Cardiac fibroblast (primary cell): ENCODE measurements at regions not wholly inside any gene's neighbourhood (a gene's known extent, or its start where the extent isn't known, plus 50 kb on each side); places are given as distances from the start of the nearest gene placed in this dataset.
A peak's percentile ranks its signal among the peaks of the same experiment; 100 is the strongest.
"Not testable (repeated sequence)": the region's sequence is repeated elsewhere in the genome, so short reads cannot be mapped to it uniquely, and the experiment has no call there.

Experiments used
- DNase-seq, 2 donors: peaks; one replicate each; pipeline versions ENCODE4 v3.0.0 to v3.0.0-alpha.2; 2010; ENCODE audit warnings: low read depth in 2 of 2
- H3K4me3 ChIP-seq, 2 donors: replicated peaks in 1 of 2; 1 replicate in 1 of 2; 2 replicates in 1 of 2; pipeline ENCODE4 v1.5.1; 2011; ENCODE audit warnings: low read depth in 2 of 2, low read length in 2 of 2, mild to moderate bottlenecking in 2 of 2, moderate library complexity in 1 of 2
- TF ChIP-seq, protein P1 (sequence below): IDR thresholded peaks from one replicate; pipeline ENCODE4 v1.5.1; 2011; ENCODE audit warnings: low read depth, mild to moderate bottlenecking, low read length, inconsistent platforms

DNA sequence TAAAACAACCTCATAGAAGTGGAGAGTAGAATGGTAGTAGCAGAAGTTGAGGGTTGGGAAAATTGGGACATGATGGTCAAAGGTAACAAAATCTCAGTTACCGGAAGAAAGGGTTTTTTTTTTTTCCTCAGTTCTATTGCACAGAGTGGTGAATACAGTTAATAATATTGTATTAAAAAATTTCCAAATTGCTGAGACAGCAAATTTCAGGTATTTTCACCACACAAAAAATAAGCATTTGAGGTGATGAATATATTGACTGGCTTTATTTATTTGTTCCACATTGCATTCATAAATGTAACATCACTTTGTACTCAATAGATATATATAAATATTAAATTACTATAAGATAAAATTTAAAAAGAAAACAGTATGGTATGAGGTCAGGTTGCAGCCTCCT is 373.8 kb downstream of the ETV1 start:
- TF ChIP-seq, protein P1, sequence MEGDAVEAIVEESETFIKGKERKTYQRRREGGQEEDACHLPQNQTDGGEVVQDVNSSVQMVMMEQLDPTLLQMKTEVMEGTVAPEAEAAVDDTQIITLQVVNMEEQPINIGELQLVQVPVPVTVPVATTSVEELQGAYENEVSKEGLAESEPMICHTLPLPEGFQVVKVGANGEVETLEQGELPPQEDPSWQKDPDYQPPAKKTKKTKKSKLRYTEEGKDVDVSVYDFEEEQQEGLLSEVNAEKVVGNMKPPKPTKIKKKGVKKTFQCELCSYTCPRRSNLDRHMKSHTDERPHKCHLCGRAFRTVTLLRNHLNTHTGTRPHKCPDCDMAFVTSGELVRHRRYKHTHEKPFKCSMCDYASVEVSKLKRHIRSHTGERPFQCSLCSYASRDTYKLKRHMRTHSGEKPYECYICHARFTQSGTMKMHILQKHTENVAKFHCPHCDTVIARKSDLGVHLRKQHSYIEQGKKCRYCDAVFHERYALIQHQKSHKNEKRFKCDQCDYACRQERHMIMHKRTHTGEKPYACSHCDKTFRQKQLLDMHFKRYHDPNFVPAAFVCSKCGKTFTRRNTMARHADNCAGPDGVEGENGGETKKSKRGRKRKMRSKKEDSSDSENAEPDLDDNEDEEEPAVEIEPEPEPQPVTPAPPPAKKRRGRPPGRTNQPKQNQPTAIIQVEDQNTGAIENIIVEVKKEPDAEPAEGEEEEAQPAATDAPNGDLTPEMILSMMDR: no peak
- no peak overlapping the region for H3K4me3 ChIP-seq
- no peak for DNase-seq

DNA sequence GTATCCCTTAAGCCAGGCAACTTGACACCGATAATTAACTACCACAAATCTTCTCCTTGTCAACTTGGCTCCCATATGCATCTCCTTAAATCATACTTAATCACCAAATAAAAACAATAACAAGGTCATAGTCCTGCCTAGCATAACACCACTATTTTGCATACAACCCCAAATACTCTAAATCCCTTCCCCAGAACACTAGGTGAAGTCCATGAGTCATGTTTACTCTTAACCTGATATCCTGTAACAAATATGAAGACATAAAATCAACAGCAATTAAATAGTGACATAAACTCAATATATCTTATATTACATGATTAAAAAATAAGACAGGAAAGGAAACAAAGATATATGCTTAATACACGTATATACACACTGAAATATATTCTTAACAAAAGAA is 362.0 kb downstream of the ETV1 start:
- no peak overlapping the region for H3K4me3 ChIP-seq
- DNase-seq: no peak
- TF ChIP-seq, protein P1: no peak

DNA sequence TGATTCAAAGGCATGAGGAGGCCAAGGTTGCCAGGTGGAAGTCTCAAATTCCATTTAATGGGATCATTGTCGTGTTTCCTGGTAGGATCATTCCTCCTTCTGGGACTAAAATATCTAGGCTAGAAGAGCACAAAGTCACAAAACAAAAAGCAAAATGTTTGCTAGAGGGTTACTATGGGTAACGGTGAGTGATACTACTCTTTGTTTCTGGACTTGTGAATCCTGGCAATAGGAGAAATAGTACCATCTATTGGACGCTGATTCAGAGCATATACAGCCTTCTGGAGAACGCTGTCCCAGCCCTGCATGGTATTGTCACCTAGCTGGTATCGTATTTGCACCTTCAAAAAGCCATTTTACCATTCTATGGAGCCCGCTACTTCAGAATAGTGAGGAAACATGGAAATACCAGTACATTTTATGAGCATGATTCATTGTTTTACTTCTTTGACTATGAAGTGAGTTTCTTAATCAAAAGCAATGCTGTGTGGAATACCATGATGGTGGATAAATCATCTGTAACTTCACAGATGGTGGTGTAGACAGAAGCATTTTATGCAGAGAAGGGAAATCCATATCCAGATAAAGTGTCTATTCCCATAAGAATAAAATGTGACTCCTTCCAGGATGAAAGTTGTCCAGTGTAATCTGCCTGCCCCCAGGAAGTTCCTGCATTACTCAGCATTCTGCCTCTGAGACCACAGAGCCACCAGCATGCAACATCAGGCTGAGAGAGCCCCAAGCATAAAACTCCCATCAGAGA is 361.0 kb downstream of the ETV1 start:
- TF ChIP-seq, protein P1: no peak
- peak; percentile 2 to 76 for DNase-seq

DNA sequence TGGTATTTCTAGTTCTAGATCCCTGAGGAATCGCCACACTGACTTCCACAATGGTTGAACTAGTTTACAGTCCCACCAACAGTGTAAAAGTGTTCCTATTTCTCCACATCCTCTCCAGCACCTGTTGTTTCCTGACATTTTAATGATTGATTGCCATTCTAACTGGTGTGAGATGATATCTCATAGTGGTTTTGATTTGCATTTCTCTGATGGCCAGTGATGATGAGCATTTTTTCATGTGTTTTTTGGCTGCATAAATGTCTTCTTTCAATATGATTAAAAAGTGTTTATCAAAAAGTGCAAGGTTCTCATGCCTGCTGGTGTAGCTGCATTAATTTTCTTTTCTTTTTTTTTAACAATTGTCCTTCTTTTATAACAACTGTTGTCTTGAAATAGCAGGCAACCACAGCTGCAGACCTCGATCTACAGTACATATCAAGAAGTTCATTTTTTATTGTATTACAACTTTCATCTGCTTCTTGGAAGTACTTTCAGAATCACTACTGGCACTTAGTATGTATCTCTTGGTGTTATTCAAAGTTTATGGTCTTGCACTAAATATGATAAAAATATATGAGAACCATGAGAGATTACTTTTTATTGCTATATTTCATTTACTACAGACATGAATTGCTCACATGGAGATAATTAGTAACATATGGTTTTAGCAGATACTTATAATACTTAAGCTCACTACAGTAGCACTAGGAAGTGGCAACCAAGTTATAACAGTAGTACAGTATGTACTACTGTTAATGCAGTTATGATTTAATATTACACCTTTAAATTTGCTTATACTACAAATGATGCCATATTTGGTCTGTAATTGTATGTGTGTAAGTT is 358.0 kb downstream of the ETV1 start:
- not testable (repeated sequence) for H3K4me3 ChIP-seq, DNase-seq

More for the DNA sequence above, 361.0 kb downstream of the ETV1 start:
- no peak overlapping the region for H3K4me3 ChIP-seq

DNA sequence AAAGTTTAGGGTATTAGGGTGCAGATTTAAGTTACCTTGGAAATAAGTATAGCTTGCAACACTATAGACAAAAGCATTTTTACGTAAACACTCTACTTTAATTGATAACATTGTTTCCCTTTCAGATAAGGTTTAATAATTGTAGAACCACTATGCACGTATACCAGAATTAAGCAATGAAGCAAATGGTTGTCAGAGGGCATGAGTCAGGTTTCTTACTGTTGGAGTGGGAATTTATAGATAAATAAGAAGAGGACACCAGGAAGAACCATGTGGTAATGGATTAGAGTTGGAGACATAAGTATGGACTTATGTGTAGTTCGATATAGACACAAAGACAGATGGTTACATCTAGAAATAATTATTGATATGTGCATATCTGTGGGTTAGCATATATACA is 355.6 kb downstream of the ETV1 start:
- no peak overlapping the region for H3K4me3 ChIP-seq
- TF ChIP-seq, protein P1: no peak
- DNase-seq: peak in 1 of 2 donors; percentile 51

DNA sequence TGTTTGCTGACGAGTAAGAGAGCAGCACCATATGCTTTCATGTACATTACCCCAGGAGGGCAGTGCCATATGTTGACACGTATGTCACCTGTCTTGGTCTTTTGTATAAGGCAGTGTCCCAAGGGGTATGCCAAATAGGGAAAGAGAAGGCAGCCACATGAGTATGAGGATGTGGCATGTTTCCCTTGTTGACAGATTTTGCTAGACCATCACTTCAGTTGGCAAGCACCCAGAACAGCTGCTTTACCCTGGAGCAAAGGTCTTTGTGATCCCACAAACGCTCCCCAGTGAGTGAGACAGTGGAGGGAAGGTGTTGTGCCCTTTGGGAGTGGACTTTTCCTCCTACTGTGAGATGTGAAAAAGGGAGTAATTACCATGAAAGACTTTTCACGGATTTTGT is 350.1 kb downstream of the ETV1 start:
- TF ChIP-seq, protein P1: no peak
- DNase-seq: no peak
- no peak overlapping the region for H3K4me3 ChIP-seq

DNA sequence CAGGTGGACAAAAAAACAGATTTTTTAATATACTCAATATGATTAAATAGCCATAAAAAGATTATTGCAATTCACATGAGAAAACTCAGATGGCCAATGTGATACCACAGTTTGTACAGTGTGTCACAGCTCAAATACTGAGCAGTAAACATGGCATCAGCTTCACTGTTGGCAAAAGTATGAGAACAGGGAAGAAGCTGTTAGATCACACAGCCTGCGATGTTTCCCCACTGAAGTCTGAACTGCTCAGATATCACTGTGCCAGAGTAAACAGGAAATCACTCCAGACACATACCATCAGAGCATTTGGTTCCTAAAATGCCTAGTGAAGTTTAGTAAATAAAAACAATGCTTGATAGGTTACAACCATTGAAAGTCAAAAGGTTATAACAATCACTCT is 347.8 kb downstream of the ETV1 start:
- H3K4me3 ChIP-seq: no peak overlapping the region
- peak; percentile 48 to 89 for DNase-seq
- TF ChIP-seq, protein P1: no peak
